Inflammatory macrophage treated with lipopolysaccharide for 1 hour (primary cell): ENCODE measurements at regions not wholly inside any gene's neighbourhood (a gene's known extent, or its start where the extent isn't known, plus 50 kb on each side); places are given as distances from the start of the nearest gene placed in this dataset.
"Not testable (repeated sequence)": the region's sequence is repeated elsewhere in the genome, so short reads cannot be mapped to it uniquely, and the experiment has no call there.

ENCODE experiments used
- DNase-seq, 2 donors: peaks; one replicate each; pipeline ENCODE4 v3.0.0-alpha.2; 2020 to 2022

DNA sequence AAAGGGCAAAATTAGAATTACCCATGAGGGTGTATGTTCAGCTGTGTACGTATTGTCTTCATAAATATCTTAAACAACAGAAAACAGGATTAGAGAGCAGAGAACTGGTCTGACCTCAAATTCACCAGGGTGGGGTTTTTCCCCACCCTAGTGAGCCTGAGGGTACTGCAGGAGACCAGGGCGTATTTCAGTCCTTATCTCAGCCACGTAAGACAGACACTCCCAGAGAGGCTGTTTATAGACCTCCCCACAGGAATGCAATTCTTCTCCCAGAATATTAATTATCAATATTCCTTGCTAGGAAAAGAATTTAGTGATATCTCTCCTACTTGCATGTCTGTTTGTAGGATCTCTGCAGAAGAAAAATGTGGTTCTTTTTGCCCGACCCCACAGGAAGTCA, 128.8 kb downstream of the PCDH10 start:
- not testable (repeated sequence) for DNase-seq

DNA sequence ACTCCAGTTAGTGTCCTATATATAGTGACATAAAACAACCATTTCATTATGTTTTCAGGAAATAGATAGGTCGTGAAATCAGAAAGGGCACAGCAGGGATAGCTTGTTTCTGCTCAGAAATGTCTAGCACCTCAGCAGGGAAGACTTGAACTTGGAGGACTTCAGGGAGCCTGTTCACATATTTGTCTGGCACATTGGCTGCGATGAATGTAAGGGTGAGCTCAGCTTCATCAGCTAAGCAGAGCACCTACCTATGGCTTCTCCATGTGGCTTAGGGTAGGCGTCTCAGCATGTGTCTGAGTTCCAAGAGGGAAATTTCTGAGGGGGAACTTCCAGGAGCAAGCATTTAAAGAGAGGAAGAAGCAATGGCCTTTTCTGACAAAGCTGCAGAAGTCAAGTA, 126.2 kb downstream of the PCDH10 start:
- DNase-seq: no peak

DNA sequence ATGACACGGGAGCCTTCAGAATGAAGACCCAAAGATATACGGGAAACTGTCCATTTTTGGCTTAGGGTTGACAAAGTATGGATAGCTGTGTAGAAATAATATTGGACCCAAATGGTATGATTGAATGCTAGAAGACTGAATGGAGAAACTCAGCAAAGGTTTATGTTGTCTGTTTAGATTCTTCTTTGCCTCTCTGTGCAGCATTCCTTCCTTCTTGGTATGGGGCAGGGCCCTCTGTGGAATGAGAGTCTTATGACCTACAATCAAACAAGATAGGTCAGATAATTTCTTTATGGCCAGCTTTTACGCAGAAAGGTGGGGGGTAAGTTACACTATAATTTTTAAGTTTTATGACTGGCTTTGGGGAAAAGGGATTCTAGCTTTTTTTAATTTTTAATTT, 124.3 kb downstream of the PCDH10 start:
- no peak for DNase-seq

DNA sequence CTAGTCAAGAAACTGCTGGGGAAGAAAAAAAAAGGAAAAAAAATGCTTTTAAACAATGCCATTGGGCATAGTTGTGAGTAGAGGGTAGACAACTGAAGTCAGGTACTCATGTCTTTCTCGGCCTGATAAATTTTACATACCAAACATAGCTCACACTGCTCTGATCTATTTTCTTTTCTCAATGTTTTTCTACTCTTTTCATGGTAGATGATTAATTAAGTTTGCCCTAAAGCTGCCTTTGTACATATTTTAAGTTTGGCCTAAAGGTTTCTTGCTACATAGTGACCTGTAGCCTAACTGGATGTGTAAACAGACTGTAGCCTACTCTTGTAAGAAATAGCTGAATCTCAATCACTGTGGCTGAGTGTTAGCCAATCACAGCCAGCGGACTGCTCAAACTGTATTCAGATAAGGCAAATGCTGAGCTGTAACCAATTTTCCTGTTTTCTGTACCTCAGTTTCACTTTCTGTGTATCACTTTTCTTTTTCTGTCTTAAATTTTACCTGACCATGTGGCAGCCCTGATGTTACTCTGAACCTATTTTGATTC, 121.0 kb downstream of the PCDH10 start:
- no peak for DNase-seq

DNA sequence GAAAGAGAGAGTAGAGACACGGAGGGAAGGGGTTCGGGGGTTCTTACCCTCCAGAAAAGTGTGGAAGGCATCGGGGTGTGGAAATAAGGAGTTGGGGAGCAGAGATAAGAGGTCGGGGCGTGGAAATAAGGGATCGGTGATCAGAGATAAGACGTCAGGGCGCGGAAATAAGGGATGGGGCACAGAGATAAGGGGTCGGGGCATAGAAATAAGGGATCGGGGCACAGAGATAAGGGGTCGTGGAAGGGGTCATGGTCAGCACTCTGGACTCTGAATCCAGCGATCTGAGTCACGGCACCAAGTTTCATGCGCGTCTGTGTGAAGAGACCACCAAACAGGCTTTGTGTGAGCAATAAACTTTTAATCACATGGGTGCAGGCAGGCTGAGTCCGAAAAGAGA, 119.1 kb downstream of the PCDH10 start:
- DNase-seq: no peak

DNA sequence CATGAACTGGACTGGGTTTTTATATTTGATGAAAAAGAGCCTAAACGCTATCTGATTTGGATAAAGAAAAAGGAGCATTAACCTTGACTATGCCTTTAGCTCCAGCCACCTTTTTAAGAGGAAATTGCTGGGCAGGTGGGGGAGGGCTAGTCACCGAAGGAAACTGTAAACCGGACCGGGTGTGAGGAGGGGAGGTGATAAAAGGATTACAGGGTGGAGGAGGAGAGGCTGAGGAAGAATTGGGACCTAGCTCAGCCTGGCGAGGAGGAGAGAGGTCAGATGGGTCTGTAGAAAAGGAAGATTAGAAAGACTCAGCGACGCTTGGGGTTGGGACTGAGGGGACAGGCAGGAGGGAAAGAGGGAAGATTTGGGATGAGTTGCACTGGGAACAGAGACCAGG, 118.4 kb downstream of the PCDH10 start:
- not testable (repeated sequence) for DNase-seq

DNA sequence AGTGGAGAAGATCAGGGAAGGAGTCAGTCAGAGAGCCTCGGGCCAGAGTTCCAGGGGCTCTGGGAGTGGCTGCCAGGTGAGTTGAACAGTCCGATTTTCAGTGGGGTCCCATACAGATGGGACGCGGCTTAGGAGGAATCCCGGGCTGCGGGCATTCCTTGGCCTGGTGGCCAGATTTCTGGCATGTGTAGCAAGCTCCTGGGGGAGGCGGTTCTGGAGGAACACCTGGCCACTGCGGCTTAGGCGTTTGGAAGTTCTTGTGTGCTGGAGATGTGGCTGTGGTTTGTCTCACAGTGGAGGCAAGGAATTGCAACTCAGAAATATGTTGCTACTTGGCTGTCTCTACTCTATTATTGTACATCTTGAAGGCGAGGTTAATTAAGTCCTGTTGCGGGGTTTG, 117.9 kb downstream of the PCDH10 start:
- DNase-seq: not testable (repeated sequence)

DNA sequence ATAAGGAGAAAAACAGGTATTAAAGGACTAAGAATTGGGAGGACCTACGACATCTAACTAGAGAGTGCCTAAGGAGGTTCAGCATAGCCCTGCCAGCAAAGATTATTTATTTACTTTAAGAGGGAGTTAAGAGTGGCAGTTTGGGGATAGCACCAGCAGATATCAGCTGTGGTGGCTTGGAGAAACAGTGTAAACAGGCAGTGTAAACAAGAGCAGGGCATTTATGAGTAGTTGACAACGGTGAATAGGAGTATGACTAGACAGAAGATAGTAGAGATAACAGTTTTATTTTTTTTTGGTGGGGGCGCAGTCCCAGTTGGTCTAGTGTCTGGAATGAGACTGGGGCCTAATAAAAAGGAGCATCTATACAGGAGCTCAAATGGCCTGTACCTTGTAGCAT, 115.2 kb downstream of the PCDH10 start:
- DNase-seq: not testable (repeated sequence)

DNA sequence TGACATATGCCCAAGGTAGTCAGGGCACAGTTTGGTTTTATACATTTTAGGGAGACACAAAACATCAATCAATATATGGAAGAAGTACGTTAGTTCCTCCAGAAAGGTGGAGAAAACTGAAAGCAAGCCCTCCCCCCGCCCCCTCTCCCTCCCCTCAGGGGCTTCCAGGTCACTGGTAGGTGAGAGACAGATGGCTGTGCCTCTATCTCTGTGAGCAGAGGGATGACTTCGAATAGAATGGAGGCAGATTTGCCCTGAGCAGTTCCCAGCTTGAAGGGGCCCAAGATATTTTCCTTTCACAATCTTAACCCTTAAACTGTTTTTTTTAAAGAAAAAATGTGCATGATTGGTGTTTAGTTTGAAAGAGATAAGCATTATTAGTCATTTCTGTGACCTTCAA, 114.0 kb downstream of the PCDH10 start:
- DNase-seq: no peak

DNA sequence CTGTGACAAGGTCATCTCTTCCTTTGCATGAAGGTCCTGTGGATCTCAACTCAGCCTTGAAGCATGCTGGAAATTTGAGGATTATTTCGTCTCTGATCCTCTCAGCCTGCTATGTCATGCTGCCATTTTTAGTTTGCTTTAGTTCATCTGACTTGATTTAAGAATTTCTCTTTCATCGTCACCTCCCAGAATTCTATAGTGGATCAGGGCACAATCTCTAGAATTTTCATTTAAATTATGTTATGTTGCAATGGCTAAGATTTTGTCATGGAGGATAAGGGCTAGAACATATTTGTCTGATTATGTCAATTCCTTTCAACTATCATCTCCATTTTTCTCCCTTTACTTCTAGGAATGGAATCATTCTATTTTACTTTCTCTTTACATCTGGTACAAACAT, 98.8 kb downstream of the PCDH10 start:
- no peak for DNase-seq

DNA sequence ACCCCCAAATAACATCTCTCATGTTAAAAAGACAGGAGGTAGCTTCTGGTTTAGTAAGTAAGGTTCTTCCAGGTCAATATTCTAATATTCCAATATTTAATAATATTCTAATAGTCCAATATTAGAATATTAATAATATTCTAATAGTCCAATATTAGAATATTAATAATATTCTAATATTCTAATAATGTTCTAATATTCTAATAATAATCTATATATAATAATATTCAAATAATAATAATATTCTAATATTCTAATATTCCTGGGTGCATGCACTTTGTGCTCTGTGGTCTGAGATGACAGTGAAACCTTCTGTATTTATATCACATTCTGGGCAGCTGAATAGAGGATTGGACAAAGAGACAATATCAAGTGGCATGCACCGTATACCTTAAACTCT, 96.1 kb downstream of the PCDH10 start:
- no peak for DNase-seq
